ENCODE measurements at regions not wholly inside any gene's neighbourhood (a gene's known extent, or its start where the extent isn't known, plus 50 kb on each side); places are given as distances from the start of the nearest gene placed in this dataset.

DNA sequence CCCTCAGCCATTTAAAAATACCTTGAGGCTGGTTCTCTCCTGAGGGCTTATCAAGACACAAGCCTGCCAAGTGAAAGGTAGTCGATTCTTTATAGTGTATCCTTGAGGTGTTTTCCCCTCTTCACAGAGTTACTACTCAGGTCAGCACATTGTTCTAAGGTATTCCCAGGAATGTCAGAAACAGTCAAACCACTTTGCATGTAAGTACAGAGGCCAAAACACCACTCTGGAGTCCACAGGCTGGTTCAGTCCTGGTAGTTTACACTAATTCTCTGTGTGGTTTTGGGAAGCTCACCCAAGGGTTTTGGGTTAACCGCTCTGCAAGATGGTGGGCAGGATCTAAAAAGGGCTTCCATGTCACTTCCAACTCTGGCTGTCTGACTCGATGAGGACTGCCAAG, 162.3 kb upstream of the PPP2R2B start:
- no peak for TF ChIP-seq EP300 (IDR thresholded peaks at IDR 0.05; ENCODE audit: borderline replicate concordance)
- TF ChIP-seq YY1 (IDR thresholded peaks at IDR 0.05; ENCODE audit: low read depth) = no peak
- no peak for TF ChIP-seq TEAD4 (IDR thresholded peaks at IDR 0.05)
- no peak for TF ChIP-seq ZBTB7A (IDR thresholded peaks at IDR 0.05; ENCODE audit: low read depth)
- TF ChIP-seq FOXM1 (IDR thresholded peaks at IDR 0.05; ENCODE audit: borderline replicate concordance, low read depth) = no peak
- no peak for TF ChIP-seq NFIC (IDR thresholded peaks at IDR 0.05)
- no peak for TF ChIP-seq TCF12 (IDR thresholded peaks at IDR 0.05; ENCODE audit: low read depth)
- TF ChIP-seq TAF1 (IDR thresholded peaks at IDR 0.05; ENCODE audit: low read depth) = no peak
- TF ChIP-seq CEBPB (IDR thresholded peaks at IDR 0.05) = no peak
- TF ChIP-seq, protein P1, sequence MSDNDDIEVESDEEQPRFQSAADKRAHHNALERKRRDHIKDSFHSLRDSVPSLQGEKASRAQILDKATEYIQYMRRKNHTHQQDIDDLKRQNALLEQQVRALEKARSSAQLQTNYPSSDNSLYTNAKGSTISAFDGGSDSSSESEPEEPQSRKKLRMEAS (IDR thresholded peaks at IDR 0.05) = no peak
- TF ChIP-seq, protein P2, sequence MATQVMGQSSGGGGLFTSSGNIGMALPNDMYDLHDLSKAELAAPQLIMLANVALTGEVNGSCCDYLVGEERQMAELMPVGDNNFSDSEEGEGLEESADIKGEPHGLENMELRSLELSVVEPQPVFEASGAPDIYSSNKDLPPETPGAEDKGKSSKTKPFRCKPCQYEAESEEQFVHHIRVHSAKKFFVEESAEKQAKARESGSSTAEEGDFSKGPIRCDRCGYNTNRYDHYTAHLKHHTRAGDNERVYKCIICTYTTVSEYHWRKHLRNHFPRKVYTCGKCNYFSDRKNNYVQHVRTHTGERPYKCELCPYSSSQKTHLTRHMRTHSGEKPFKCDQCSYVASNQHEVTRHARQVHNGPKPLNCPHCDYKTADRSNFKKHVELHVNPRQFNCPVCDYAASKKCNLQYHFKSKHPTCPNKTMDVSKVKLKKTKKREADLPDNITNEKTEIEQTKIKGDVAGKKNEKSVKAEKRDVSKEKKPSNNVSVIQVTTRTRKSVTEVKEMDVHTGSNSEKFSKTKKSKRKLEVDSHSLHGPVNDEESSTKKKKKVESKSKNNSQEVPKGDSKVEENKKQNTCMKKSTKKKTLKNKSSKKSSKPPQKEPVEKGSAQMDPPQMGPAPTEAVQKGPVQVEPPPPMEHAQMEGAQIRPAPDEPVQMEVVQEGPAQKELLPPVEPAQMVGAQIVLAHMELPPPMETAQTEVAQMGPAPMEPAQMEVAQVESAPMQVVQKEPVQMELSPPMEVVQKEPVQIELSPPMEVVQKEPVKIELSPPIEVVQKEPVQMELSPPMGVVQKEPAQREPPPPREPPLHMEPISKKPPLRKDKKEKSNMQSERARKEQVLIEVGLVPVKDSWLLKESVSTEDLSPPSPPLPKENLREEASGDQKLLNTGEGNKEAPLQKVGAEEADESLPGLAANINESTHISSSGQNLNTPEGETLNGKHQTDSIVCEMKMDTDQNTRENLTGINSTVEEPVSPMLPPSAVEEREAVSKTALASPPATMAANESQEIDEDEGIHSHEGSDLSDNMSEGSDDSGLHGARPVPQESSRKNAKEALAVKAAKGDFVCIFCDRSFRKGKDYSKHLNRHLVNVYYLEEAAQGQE (IDR thresholded peaks at IDR 0.05; ENCODE audit: low read depth) = no peak
- TF ChIP-seq, protein P3, sequence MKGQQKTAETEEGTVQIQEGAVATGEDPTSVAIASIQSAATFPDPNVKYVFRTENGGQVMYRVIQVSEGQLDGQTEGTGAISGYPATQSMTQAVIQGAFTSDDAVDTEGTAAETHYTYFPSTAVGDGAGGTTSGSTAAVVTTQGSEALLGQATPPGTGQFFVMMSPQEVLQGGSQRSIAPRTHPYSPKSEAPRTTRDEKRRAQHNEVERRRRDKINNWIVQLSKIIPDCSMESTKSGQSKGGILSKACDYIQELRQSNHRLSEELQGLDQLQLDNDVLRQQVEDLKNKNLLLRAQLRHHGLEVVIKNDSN (IDR thresholded peaks at IDR 0.05) = no peak
- no peak for TF ChIP-seq CREB1 (IDR thresholded peaks at IDR 0.05; ENCODE audit: low read depth)
- no peak for TF ChIP-seq EGR1 (IDR thresholded peaks at IDR 0.05)

DNA sequence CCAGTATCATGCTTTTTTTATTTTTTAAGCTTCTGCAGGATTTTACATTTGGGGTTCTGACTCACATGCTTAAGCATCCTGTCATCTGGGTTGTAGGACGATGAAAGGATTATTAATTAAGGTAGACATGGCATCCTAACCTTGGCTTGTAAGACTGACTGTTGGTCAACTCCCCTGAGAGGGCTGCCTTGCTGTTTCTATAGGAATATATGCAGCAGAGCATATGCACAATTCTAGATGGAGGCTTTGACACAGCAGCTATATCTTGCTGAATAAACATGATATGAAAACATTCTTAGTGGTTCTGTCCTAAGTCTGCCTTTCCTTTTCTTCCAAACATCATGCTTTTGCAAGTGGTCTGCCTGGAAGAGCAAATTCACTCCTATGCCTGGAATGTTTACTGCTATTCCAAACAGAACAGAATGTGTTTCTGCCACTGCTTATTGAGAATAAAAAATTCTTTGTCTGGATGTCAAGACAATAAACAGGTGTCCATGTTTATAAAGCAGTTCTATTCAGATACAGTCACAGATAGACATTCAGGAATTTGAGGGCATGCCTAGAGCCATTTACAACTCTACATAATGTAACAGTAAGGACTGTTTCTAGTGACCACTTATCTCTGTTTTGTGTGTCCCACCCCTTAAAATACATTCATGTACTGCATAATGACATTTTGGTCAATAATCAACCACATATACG, 166.2 kb upstream of the PPP2R2B start:
- no peak for TF ChIP-seq NFIC (IDR thresholded peaks at IDR 0.05)
- TF ChIP-seq TCF12 (IDR thresholded peaks at IDR 0.05; ENCODE audit: low read depth) = no peak
- no peak for TF ChIP-seq FOXM1 (IDR thresholded peaks at IDR 0.05; ENCODE audit: borderline replicate concordance, low read depth)
- TF ChIP-seq CREB1 (IDR thresholded peaks at IDR 0.05; ENCODE audit: low read depth) = no peak
- TF ChIP-seq, protein P3 (IDR thresholded peaks at IDR 0.05) = no peak
- TF ChIP-seq, protein P2 (IDR thresholded peaks at IDR 0.05; ENCODE audit: low read depth) = no peak
- TF ChIP-seq TAF1 (IDR thresholded peaks at IDR 0.05; ENCODE audit: low read depth) = no peak
- TF ChIP-seq RAD21 (IDR thresholded peaks at IDR 0.05; ENCODE audit: low read depth) = no peak
- no peak for TF ChIP-seq YY1 (IDR thresholded peaks at IDR 0.05; ENCODE audit: low read depth)
- TF ChIP-seq CEBPB (IDR thresholded peaks at IDR 0.05) = no peak
- no peak for TF ChIP-seq ZBTB7A (IDR thresholded peaks at IDR 0.05; ENCODE audit: low read depth)
- TF ChIP-seq EGR1 (IDR thresholded peaks at IDR 0.05) = no peak
- TF ChIP-seq, protein P1 (IDR thresholded peaks at IDR 0.05) = no peak
- no peak for TF ChIP-seq EP300 (IDR thresholded peaks at IDR 0.05; ENCODE audit: borderline replicate concordance)
- no peak for TF ChIP-seq TEAD4 (IDR thresholded peaks at IDR 0.05)

DNA sequence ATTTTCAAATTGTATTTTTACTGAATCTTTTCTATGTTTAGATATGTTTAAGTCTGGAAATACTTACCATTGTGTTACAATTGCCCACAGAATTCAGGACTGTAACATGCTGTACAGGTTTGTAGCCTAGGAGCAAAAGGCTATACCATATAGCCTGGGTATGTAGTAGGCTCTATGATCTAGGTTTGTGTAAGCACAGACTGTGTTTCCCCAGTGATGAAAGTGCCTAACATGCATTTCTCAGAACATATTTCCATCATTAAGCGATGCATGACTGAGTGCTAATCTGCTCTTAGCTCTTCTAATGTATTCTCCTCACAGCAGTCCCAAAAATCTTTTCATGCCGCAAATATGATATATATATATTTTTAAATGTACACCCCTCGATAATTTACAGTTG, 166.7 kb upstream of the PPP2R2B start:
- TF ChIP-seq ZBTB7A (IDR thresholded peaks at IDR 0.05; ENCODE audit: low read depth) = no peak
- TF ChIP-seq EP300 (IDR thresholded peaks at IDR 0.05; ENCODE audit: borderline replicate concordance) = no peak
- TF ChIP-seq, protein P2 (IDR thresholded peaks at IDR 0.05; ENCODE audit: low read depth) = no peak
- TF ChIP-seq CREB1 (IDR thresholded peaks at IDR 0.05; ENCODE audit: low read depth) = no peak
- no peak for TF ChIP-seq TAF1 (IDR thresholded peaks at IDR 0.05; ENCODE audit: low read depth)
- TF ChIP-seq EGR1 (IDR thresholded peaks at IDR 0.05) = no peak
- TF ChIP-seq YY1 (IDR thresholded peaks at IDR 0.05; ENCODE audit: low read depth) = no peak

DNA sequence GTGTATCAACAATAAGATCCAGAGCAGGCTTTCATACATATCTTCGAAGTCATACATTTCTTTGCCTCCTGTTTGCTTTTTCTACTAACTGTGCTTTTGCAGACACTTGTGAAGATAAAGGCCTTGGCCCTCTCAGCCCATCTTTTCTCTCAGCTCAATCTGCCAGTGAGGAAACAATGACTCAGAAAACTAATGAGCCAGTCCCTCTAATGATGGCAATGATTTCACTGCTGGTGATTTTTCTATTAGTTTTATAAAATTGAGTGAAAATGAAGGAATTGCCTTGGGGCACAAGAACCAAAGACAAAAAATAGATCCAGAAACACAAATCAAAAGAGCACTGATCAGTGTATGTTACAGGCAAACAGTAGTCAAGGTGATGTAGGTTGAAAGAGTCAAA, 167.7 kb upstream of the PPP2R2B start:
- TF ChIP-seq YY1 (IDR thresholded peaks at IDR 0.05; ENCODE audit: low read depth) (no peak), NFIC (IDR thresholded peaks at IDR 0.05) (no peak), FOXM1 (IDR thresholded peaks at IDR 0.05; ENCODE audit: borderline replicate concordance, low read depth) (no peak), CEBPB (IDR thresholded peaks at IDR 0.05) (no peak), EGR1 (IDR thresholded peaks at IDR 0.05) (no peak), TCF12 (IDR thresholded peaks at IDR 0.05; ENCODE audit: low read depth) (no peak), RAD21 (IDR thresholded peaks at IDR 0.05; ENCODE audit: low read depth) (no peak), ZBTB7A (IDR thresholded peaks at IDR 0.05; ENCODE audit: low read depth) (no peak), TEAD4 (IDR thresholded peaks at IDR 0.05) (no peak), EP300 (IDR thresholded peaks at IDR 0.05; ENCODE audit: borderline replicate concordance) (no peak), TAF1 (IDR thresholded peaks at IDR 0.05; ENCODE audit: low read depth) (no peak)
- TF ChIP-seq, protein P2 (IDR thresholded peaks at IDR 0.05; ENCODE audit: low read depth) = no peak
- TF ChIP-seq, protein P3 (IDR thresholded peaks at IDR 0.05) = no peak

Measured in Ishikawa (cell line).